ENCODE measurements at regions not wholly inside any gene's neighbourhood (a gene's known extent, or its start where the extent isn't known, plus 50 kb on each side); places are given as distances from the start of the nearest gene placed in this dataset.

GRCh38 chr13:74084375-74084935, 49.7 kb downstream of the KLF12 start:
- DNase-seq = no peak

- DNase-seq = no peak
Observed at GRCh38 chr13:74082741-74083160, 51.5 kb downstream of the KLF12 start.

- no peak for DNase-seq
Observed at GRCh38 chr13:74080762-74081161, 53.4 kb downstream of the KLF12 start.

- DNase-seq = no peak
Observed at GRCh38 chr13:74077792-74078191, 56.4 kb downstream of the KLF12 start.

GRCh38 chr13:74077375-74077774, 56.8 kb downstream of the KLF12 start:
- no peak for DNase-seq

GRCh38 chr13:74074723-74075122, 59.5 kb downstream of the KLF12 start:
- DNase-seq = no peak

GRCh38 chr13:74073274-74073673, 60.9 kb downstream of the KLF12 start:
- no peak for DNase-seq

- DNase-seq = no peak
Observed at GRCh38 chr13:74070513-74070912, 63.7 kb downstream of the KLF12 start.

GRCh38 chr13:74070065-74070464, 64.1 kb downstream of the KLF12 start:
- DNase-seq = no peak

- DNase-seq = no peak
Observed at GRCh38 chr13:74068471-74068870, 65.7 kb downstream of the KLF12 start.

- DNase-seq = no peak
Observed at GRCh38 chr13:74067818-74068217, 66.4 kb downstream of the KLF12 start.

GRCh38 chr13:74066937-74067336, 67.3 kb downstream of the KLF12 start:
- no peak for DNase-seq

- DNase-seq = no peak
Observed at GRCh38 chr13:74064805-74065312, 69.3 kb downstream of the KLF12 start.

GRCh38 chr13:74063533-74064100, 70.6 kb downstream of the KLF12 start:
- no peak for DNase-seq

GRCh38 chr13:74062933-74063332, 71.3 kb downstream of the KLF12 start:
- peak; percentile 35 for DNase-seq

- peak; percentile 21 for DNase-seq
Observed at GRCh38 chr13:74061926-74062595, 72.1 kb downstream of the KLF12 start.

- DNase-seq = no peak
Observed at GRCh38 chr13:74056801-74057542, 77.2 kb downstream of the KLF12 start.

- DNase-seq = no peak
Observed at GRCh38 chr13:74052402-74052928, 81.7 kb downstream of the KLF12 start.

- no peak for DNase-seq
Observed at GRCh38 chr13:74048756-74049155, 85.4 kb downstream of the KLF12 start.

GRCh38 chr13:74047931-74048600, 86.1 kb downstream of the KLF12 start:
- no peak for DNase-seq

GRCh38 chr13:74046431-74046830, 87.8 kb downstream of the KLF12 start:
- no peak for DNase-seq

GRCh38 chr13:74045583-74045982, 88.6 kb downstream of the KLF12 start:
- no peak for DNase-seq

GRCh38 chr13:74043237-74043636, 91.0 kb downstream of the KLF12 start:
- no peak for DNase-seq
